H1 (cell line): ENCODE measurements at regions not wholly inside any gene's neighbourhood (a gene's known extent, or its start where the extent isn't known, plus 50 kb on each side); places are given as distances from the start of the nearest gene placed in this dataset.

Experiments
- CTCF ChIA-PET: fragments of 300-600 bp; sonication (Branson Sonifier 250); formaldehyde crosslinking; loops from one replicate; lab custom pipeline; 2021; ENCODE audit not compliant: partially characterized antibody; lab: Charles Lee
- POLR2A ChIA-PET: fragments of 300-600 bp; sonication (Branson Sonifier 250); formaldehyde crosslinking; loops from one replicate; lab custom pipeline; 2021; ENCODE audit warnings: inconsistent platforms; ENCODE audit not compliant: partially characterized antibody; lab: Charles Lee
- DNase-seq, 2 experiments: peaks; one replicate each; pipeline versions ENCODE4 v3.0.0 to v3.0.0-alpha.2; 2010 to 2022; ENCODE audit warnings: low spot score in 2 of 2, low read depth in 1 of 2, mixed read lengths in 1 of 2
- FAIRE-seq: peaks from 2 replicates; lab custom pipeline; 2011; peaks lifted over from hg19 to GRCh38; lab: Jason Lieb, UNC
- H2AFZ ChIP-seq: 2 replicates; pipeline ENCODE4 v1.8.1; 2012; ENCODE audit warnings: low read length, inconsistent platforms
- H2AK5ac ChIP-seq: 2 replicates; pipeline ENCODE4 v1.6.1; 2013; ENCODE audit warnings: low read depth, low read length
- H2BK120ac ChIP-seq: replicated peaks from 2 replicates; pipeline ENCODE3; 2013; ENCODE audit warnings: low read depth, low read length, inconsistent platforms
- H2BK12ac ChIP-seq: 2 replicates; pipeline ENCODE4 v1.6.1; 2013; ENCODE audit warnings: low read depth, low read length
- H2BK15ac ChIP-seq: 2 replicates; pipeline ENCODE4 v1.6.1; 2013; ENCODE audit warnings: low read length
- H2BK20ac ChIP-seq: 2 replicates; pipeline ENCODE4 v1.6.1; 2013; ENCODE audit warnings: low read length
- H2BK5ac ChIP-seq: 2 replicates; pipeline ENCODE4 v1.6.1; 2013; ENCODE audit warnings: low read depth, low read length
- H3K14ac ChIP-seq: 2 replicates; pipeline ENCODE4 v1.6.1; 2013; ENCODE audit warnings: inconsistent platforms; ENCODE audit not compliant: insufficient read length
- H3K18ac ChIP-seq: 2 replicates; pipeline ENCODE4 v1.6.1; 2013; ENCODE audit warnings: low read length; ENCODE audit errors: extremely low read depth
- H3K23ac ChIP-seq: 2 replicates; pipeline ENCODE4 v1.6.1; 2013; ENCODE audit warnings: inconsistent platforms; ENCODE audit not compliant: insufficient read length
- H3K23me2 ChIP-seq: 2 replicates; pipeline ENCODE4 v1.6.1; 2013; ENCODE audit warnings: low read depth, low read length
- H3K27ac ChIP-seq: 2 replicates; pipeline ENCODE4 v1.6.1; 2011; ENCODE audit warnings: low read depth, low read length, inconsistent platforms
- H3K27me3 ChIP-seq, 4 experiments: replicated peaks in 1 of 4; 1 replicate in 1 of 4; 2 replicates in 3 of 4; pipeline versions ENCODE4 v1.6.1 to v1.8.1; 2011 to 2013; ENCODE audit warnings: low read length in 3 of 4, mild to moderate bottlenecking in 3 of 4, inconsistent platforms in 2 of 4, mixed read lengths in 2 of 4, moderate library complexity in 1 of 4; ENCODE audit not compliant: control insufficient read depth in 3 of 4, insufficient read depth in 3 of 4; ENCODE audit errors: extremely low read depth in 1 of 4
- H3K36me3 ChIP-seq, 4 experiments: 2 replicates each; pipeline versions ENCODE4 v1.6.1 to v1.8.1; 2011 to 2013; ENCODE audit warnings: mild to moderate bottlenecking in 4 of 4, low read length in 3 of 4, moderate library complexity in 2 of 4, control low read depth in 1 of 4, inconsistent platforms in 1 of 4; ENCODE audit not compliant: insufficient read depth in 4 of 4, control insufficient read depth in 2 of 4
- H3K4ac ChIP-seq: replicated peaks from 2 replicates; pipeline ENCODE3; 2013; ENCODE audit warnings: low read length, low read depth, mixed read lengths, inconsistent platforms; ENCODE audit not compliant: insufficient read length
- H3K4me1 ChIP-seq, 4 experiments: replicated peaks in 1 of 4; 1 replicate in 1 of 4; 2 replicates in 3 of 4; pipeline versions ENCODE4 v1.6.1 to v1.8.1; 2011 to 2013; ENCODE audit warnings: low read length in 3 of 4, inconsistent platforms in 2 of 4, mixed read lengths in 1 of 4; ENCODE audit not compliant: insufficient read depth in 4 of 4, control insufficient read depth in 3 of 4
- H3K4me2 ChIP-seq, 2 experiments: 2 replicates each; pipeline versions ENCODE4 v1.6.1 to v1.8.1; 2011 to 2013; ENCODE audit warnings: low read depth in 2 of 2, low read length in 2 of 2, control low read depth in 1 of 2, inconsistent platforms in 1 of 2, mild to moderate bottlenecking in 1 of 2; ENCODE audit not compliant: insufficient read depth in 1 of 2
- H3K4me3 ChIP-seq, 4 experiments: fragments of 200-600, 300-600 bp in 1 of 4; sonication (generic), shearing (Covaris generic), sonication (Bioruptor Twin) in 1 of 4; 2 replicates each; pipeline versions ENCODE4 v1.5.1 to v1.8.1; 2011 to 2016; ENCODE audit warnings: low read length in 4 of 4, low read depth in 3 of 4, control low read depth in 2 of 4, inconsistent platforms in 2 of 4, mild to moderate bottlenecking in 2 of 4, mixed read lengths in 1 of 4, moderate library complexity in 1 of 4; ENCODE audit not compliant: insufficient read depth in 2 of 4; ENCODE audit errors: extremely low read depth in 1 of 4
- H3K56ac ChIP-seq: replicated peaks from 2 replicates; pipeline ENCODE3; 2013; ENCODE audit warnings: low read depth, mild to moderate bottlenecking, mixed read lengths, low read length, inconsistent platforms; ENCODE audit not compliant: insufficient read length
- H3K79me1 ChIP-seq: 2 replicates; pipeline ENCODE4 v1.6.1; 2013; ENCODE audit warnings: low read depth, low read length, control low read depth
- H3K79me2 ChIP-seq, 2 experiments: 2 replicates each; pipeline versions ENCODE4 v1.6.1 to v1.8.1; 2012 to 2013; ENCODE audit warnings: low read length in 2 of 2, mild to moderate bottlenecking in 2 of 2, inconsistent platforms in 1 of 2; ENCODE audit not compliant: insufficient read depth in 2 of 2, control insufficient read depth in 1 of 2
- H3K9ac ChIP-seq, 4 experiments: replicated peaks in 1 of 4; 1 replicate in 1 of 4; 2 replicates in 3 of 4; pipeline versions ENCODE4 v1.6.1 to v1.8.1; 2011 to 2013; ENCODE audit warnings: low read depth in 3 of 4, low read length in 3 of 4, control low read depth in 2 of 4, mild to moderate bottlenecking in 2 of 4, moderate library complexity in 2 of 4, inconsistent platforms in 1 of 4; ENCODE audit errors: extremely low read depth in 1 of 4
- H3K9me3 ChIP-seq, 2 experiments: 2 replicates each; pipeline versions ENCODE4 v1.6.1 to v1.8.1; 2012 to 2013; ENCODE audit warnings: mild to moderate bottlenecking in 2 of 2, moderate library complexity in 2 of 2, control low read depth in 1 of 2, inconsistent platforms in 1 of 2, low read depth in 1 of 2, low read length in 1 of 2, mixed read lengths in 1 of 2; ENCODE audit not compliant: insufficient read depth in 2 of 2
- H4K20me1 ChIP-seq, 2 experiments: replicated peaks in 1 of 2; 2 replicates each; pipeline versions ENCODE3 to v1.8.1; 2011 to 2013; ENCODE audit warnings: inconsistent platforms in 2 of 2, low read length in 2 of 2, mild to moderate bottlenecking in 1 of 2; ENCODE audit not compliant: insufficient read depth in 2 of 2, control insufficient read depth in 1 of 2
- H4K5ac ChIP-seq: 2 replicates; pipeline ENCODE4 v1.6.1; 2013; ENCODE audit warnings: low read length, low read depth, mixed read lengths, inconsistent platforms; ENCODE audit not compliant: insufficient read length
- H4K8ac ChIP-seq: 2 replicates; pipeline ENCODE4 v1.8.0; 2013; ENCODE audit warnings: mild to moderate bottlenecking, moderate library complexity, low read length, inconsistent platforms; ENCODE audit not compliant: insufficient read depth; ENCODE audit errors: extremely low read depth
- H4K91ac ChIP-seq: replicated peaks from 2 replicates; pipeline ENCODE3; 2013; ENCODE audit warnings: low read length, mixed read lengths, inconsistent platforms; ENCODE audit not compliant: insufficient read length
- BRCA1 ChIP-seq: IDR thresholded peaks from 2 replicates; pipeline ENCODE4 v1.6.1; 2012; ENCODE audit warnings: low read depth, low read length, improper control_type of control experiment
- CBX5 ChIP-seq: fragments of 300-800, 300-1000 bp; sonication (generic); IDR thresholded peaks from 2 replicates; pipeline ENCODE4 v1.7.1; 2016; ENCODE audit warnings: antibody characterized with exemption, low read length, low read depth
- CHD2 ChIP-seq: IDR thresholded peaks from 2 replicates; pipeline ENCODE4 v1.6.1; 2012; ENCODE audit warnings: low read length, improper control_type of control experiment
- KDM4A ChIP-seq: IDR thresholded peaks from one replicate; pipeline ENCODE4 v1.7.1; 2012; ENCODE audit warnings: low read depth, mild to moderate bottlenecking, moderate library complexity, low read length, inconsistent platforms; ENCODE audit not compliant: severe bottlenecking
- NANOG ChIP-seq: IDR thresholded peaks from 2 replicates; pipeline ENCODE4 v1.6.1; 2011; ENCODE audit warnings: low read length, low read depth, mild to moderate bottlenecking, inconsistent platforms; ENCODE audit not compliant: insufficient read depth, poor library complexity, severe bottlenecking
- SIX5 ChIP-seq: IDR thresholded peaks from 2 replicates; pipeline ENCODE4 v1.6.1; 2011; ENCODE audit warnings: mild to moderate bottlenecking, low read depth, low read length
- SP4 ChIP-seq: IDR thresholded peaks from 2 replicates; pipeline ENCODE4 v1.6.1; 2012; ENCODE audit warnings: low read length, inconsistent platforms
- TAF1 ChIP-seq: IDR thresholded peaks from 2 replicates; pipeline ENCODE4 v1.6.1; 2011; ENCODE audit warnings: mild to moderate bottlenecking, low read depth, low read length
- TEAD4 ChIP-seq: IDR thresholded peaks from 2 replicates; pipeline ENCODE4 v1.6.1; 2012; ENCODE audit warnings: low read depth, low read length, inconsistent platforms, mixed read lengths
- WGBS, 2 experiments: shearing (Covaris generic) in 1 of 2; methylation state at CpG; one replicate each; pipeline versions ENCODE4 v1.1.6 to v1.1.7; 2013 to 2015; ENCODE audit warnings: low lambda C conversion rate in 2 of 2, mixed read lengths in 2 of 2, inconsistent platforms in 1 of 2, low coverage in 1 of 2, missing lambda C conversion rate in 1 of 2; ENCODE audit not compliant: insufficient replicate concordance in 2 of 2, insufficient coverage in 1 of 2, insufficient read length in 1 of 2; ENCODE audit errors: extremely low coverage in 1 of 2, missing lambda C conversion rate in 1 of 2; 5-methylcytosine and 5-hydroxymethylcytosine counted together

DNA sequence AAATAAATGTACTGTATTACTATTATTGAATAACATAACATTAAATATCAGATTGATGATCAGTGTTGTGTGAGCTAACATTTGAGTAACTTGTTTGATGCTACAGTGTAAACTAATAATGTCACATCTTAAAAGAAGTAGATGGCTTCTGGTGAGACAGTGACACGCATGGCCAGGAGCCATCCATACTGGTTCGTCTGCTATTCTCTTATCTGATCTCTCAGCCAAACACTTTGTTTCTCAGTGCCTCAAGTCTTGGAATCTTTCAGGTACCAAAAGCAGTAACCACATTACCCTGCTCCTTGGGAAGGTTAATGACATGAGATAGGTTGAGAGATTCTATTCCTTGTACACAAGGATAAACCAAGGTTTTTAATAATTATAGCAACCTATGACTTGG is 198.1 kb upstream of the IGFBP7 start:
- H3K27me3 ChIP-seq = peaks cover 0 to 1% (median 0%) of the 10 kb centered on the region in 4 experiments; a peak in 1 of 7 replicates
- no peak overlapping the region for H2BK20ac ChIP-seq
- FAIRE-seq (no peak), DNase-seq (no peak)
- no peak overlapping the region for H4K5ac ChIP-seq
- H3K4me2 ChIP-seq = no peak overlapping the region
- peaks cover 2% of the 10 kb centered on the region; the same call in 1 of the 2 replicates for H3K23me2 ChIP-seq
- no peak overlapping the region for H3K14ac ChIP-seq
- H3K79me2 ChIP-seq = no peaks in the 10 kb centered on the region
- no peak overlapping the region for H2BK120ac ChIP-seq
- H3K56ac ChIP-seq = no peak overlapping the region
- H4K91ac ChIP-seq = no peak overlapping the region
- H2AK5ac ChIP-seq = no peak overlapping the region
- ChIA-PET POLR2A (no interaction called here), CTCF (no interaction called here)
- no peak overlapping the region for H2BK12ac ChIP-seq
- H3K4me1 ChIP-seq = no peaks in the 10 kb centered on the region
- WGBS, 2 experiments = 92% methylated on average over 2 of the region's 2 CpGs; no CpG with 5 or more reads in 1 of the 2 experiments
- no peak overlapping the region for H3K4ac ChIP-seq
- H3K4me3 ChIP-seq = no peak overlapping the region
- no peak overlapping the region for H3K18ac ChIP-seq
- H3K36me3 ChIP-seq = no peaks in the 10 kb centered on the region
- no peak overlapping the region for H4K8ac ChIP-seq
- no peak overlapping the region for H3K27ac ChIP-seq
- no peak overlapping the region for H3K23ac ChIP-seq
- no peak overlapping the region for H3K9ac ChIP-seq
- H2AFZ ChIP-seq = no peak overlapping the region
- no peaks in the 10 kb centered on the region for H3K79me1 ChIP-seq
- no peak overlapping the region for H2BK15ac ChIP-seq
- H3K9me3 ChIP-seq = no peaks in the 10 kb centered on the region
- no peaks in the 10 kb centered on the region for H4K20me1 ChIP-seq
- no peak overlapping the region for H2BK5ac ChIP-seq
- TF ChIP-seq KDM4A (no peak), CHD2 (no peak), SP4 (no peak), CBX5 (no peak), NANOG (no peak), TEAD4 (no peak), TAF1 (no peak), BRCA1 (no peak), SIX5 (no peak)
